Adipose tissue (tissue), 3 donors: ENCODE measurements at regions not wholly inside any gene's neighbourhood (a gene's known extent, or its start where the extent isn't known, plus 50 kb on each side); places are given as distances from the start of the nearest gene placed in this dataset.

Experiments used
- H3K27ac ChIP-seq: one replicate; pipeline ENCODE4 v1.5.1; 2013; ENCODE audit warnings: low read depth, low read length
- WGBS, 3 donors: extraction: QIAGEN DNeasy Blood & Tissue Kit; methylation state at CpG; one replicate each; pipeline ENCODE4 v1.1.7; 2013; 5-methylcytosine and 5-hydroxymethylcytosine counted together
- donor health status: healthy with polysubstance abuse.
- donor health status: Bipolar disorder and iron deficiency.
- donor health status: healthy.

- no peak overlapping the region for H3K27ac ChIP-seq
- WGBS, 3 donors: 84 to 97% (median 94%) methylated on average over 4 of the region's 4 CpGs
Measured at GRCh38 chr2:240207661-240208060, 67.2 kb upstream of the OTOS start.

GRCh38 chr2:240208096-240208495 is 67.6 kb upstream of the OTOS start:
- H3K27ac ChIP-seq: no peak overlapping the region
- WGBS, 3 donors: 89 to 94% (median 89%) methylated on average over 2 of the region's 2 CpGs

GRCh38 chr2:240208631-240209211 is 68.3 kb upstream of the OTOS start:
- no peak overlapping the region for H3K27ac ChIP-seq
- WGBS, 3 donors: 78 to 86% (median 81%) methylated on average over 14 of the region's 14 CpGs

- 71 to 81% (median 75%) methylated on average over 9 of the region's 9 CpGs for WGBS, 3 donors
Measured at GRCh38 chr2:240209493-240209892, 69.0 kb upstream of the OTOS start.

GRCh38 chr2:240210198-240210965 is 69.9 kb upstream of the OTOS start:
- 75 to 79% (median 77%) methylated on average over 22 of the region's 22 CpGs for WGBS, 3 donors
- H3K27ac ChIP-seq: no peak overlapping the region

More at GRCh38 chr2:240209493-240209892, 69.0 kb upstream of the OTOS start:
- H3K27ac ChIP-seq: no peak overlapping the region

GRCh38 chr2:240211096-240211495 is 70.6 kb upstream of the OTOS start:
- no peak overlapping the region for H3K27ac ChIP-seq
- 74 to 82% (median 81%) methylated on average over 8 of the region's 8 CpGs for WGBS, 3 donors

- H3K27ac ChIP-seq: no peak overlapping the region
- WGBS, 3 donors: 78 to 88% (median 81%) methylated on average over 17 of the region's 17 CpGs
Measured at GRCh38 chr2:240211598-240212424, 71.4 kb upstream of the OTOS start.

- 85 to 89% (median 88%) methylated on average over 17 of the region's 17 CpGs for WGBS, 3 donors
- no peak overlapping the region for H3K27ac ChIP-seq
Measured at GRCh38 chr2:240212425-240213225, 72.2 kb upstream of the OTOS start.

- H3K27ac ChIP-seq: no peak overlapping the region
- WGBS, 3 donors: 81 to 89% (median 87%) methylated on average over 6 of the region's 6 CpGs
Measured at GRCh38 chr2:240213226-240213475, 72.7 kb upstream of the OTOS start.

- 72 to 81% (median 75%) methylated on average over 22 of the region's 22 CpGs for WGBS, 3 donors
- H3K27ac ChIP-seq: no peak overlapping the region
Measured at GRCh38 chr2:240213476-240214421, 73.3 kb upstream of the OTOS start.

- no peak overlapping the region for H3K27ac ChIP-seq
- WGBS, 3 donors: 90 to 97% (median 90%) methylated on average over 25 of the region's 25 CpGs
Measured at GRCh38 chr2:240214790-240215675, 74.6 kb upstream of the OTOS start.

- H3K27ac ChIP-seq: no peak overlapping the region
- WGBS, 3 donors: 81 to 90% (median 90%) methylated on average over 8 of the region's 8 CpGs
Measured at GRCh38 chr2:240215676-240216051, 75.2 kb upstream of the OTOS start.

- WGBS, 3 donors: 74 to 83% (median 81%) methylated on average over 8 of the region's 8 CpGs
Measured at GRCh38 chr2:240216167-240216566, 75.7 kb upstream of the OTOS start.

GRCh38 chr2:240217431-240218301 is 77.2 kb upstream of the OTOS start:
- H3K27ac ChIP-seq: no peak overlapping the region
- 71 to 92% (median 90%) methylated on average over 18 to 20 of the region's 20 CpGs for WGBS, 3 donors

More at GRCh38 chr2:240216167-240216566, 75.7 kb upstream of the OTOS start:
- no peak overlapping the region for H3K27ac ChIP-seq

GRCh38 chr2:240219208-240219890 is 78.9 kb upstream of the OTOS start:
- no peak overlapping the region for H3K27ac ChIP-seq
- 79 to 82% (median 80%) methylated on average over 16 of the region's 16 CpGs for WGBS, 3 donors
